ENCODE measurements at regions not wholly inside any gene's neighbourhood (a gene's known extent, or its start where the extent isn't known, plus 50 kb on each side); places are given as distances from the start of the nearest gene placed in this dataset.

- no peak for TF ChIP-seq ZNF423 (CRISPR knock-in tag; IDR thresholded peaks at IDR 0.05)
- no peak for TF ChIP-seq CTCF (IDR thresholded peaks at IDR 0.05)
- no peak for TF ChIP-seq TEAD4 (CRISPR knock-in tag; IDR thresholded peaks at IDR 0.05)
- no peak for TF ChIP-seq ATF2 (CRISPR knock-in tag; IDR thresholded peaks at IDR 0.05; ENCODE audit: borderline replicate concordance, low read depth)
- no peak for TF ChIP-seq MAX (CRISPR knock-in tag; IDR thresholded peaks at IDR 0.05)
- no peak for TF ChIP-seq HMGXB4 (CRISPR knock-in tag; IDR thresholded peaks at IDR 0.05)
- TF ChIP-seq JUN (CRISPR knock-in tag; IDR thresholded peaks at IDR 0.05): no peak
- no peak for TF ChIP-seq ATF6 (CRISPR knock-in tag; IDR thresholded peaks at IDR 0.05)
- TF ChIP-seq ETV6 (CRISPR knock-in tag; IDR thresholded peaks at IDR 0.05): no peak
- no peak for TF ChIP-seq SP1 (CRISPR knock-in tag; conservative IDR thresholded peaks at IDR 0.05)
- TF ChIP-seq, protein P1, sequence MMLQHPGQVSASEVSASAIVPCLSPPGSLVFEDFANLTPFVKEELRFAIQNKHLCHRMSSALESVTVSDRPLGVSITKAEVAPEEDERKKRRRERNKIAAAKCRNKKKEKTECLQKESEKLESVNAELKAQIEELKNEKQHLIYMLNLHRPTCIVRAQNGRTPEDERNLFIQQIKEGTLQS (CRISPR knock-in tag; conservative IDR thresholded peaks at IDR 0.05): no peak
- TF ChIP-seq MYBL2 (CRISPR knock-in tag; IDR thresholded peaks at IDR 0.05): no peak
- TF ChIP-seq TCF7 (CRISPR knock-in tag; IDR thresholded peaks at IDR 0.05; ENCODE audit: low read depth): no peak
Observed at GRCh38 chr14:71606575-71606974, 325.7 kb upstream of the RGS6 start.

Data from WTC11 (cell line).